HAP-1 (cell line): ENCODE measurements at regions not wholly inside any gene's neighbourhood (a gene's known extent, or its start where the extent isn't known, plus 50 kb on each side); places are given as distances from the start of the nearest gene placed in this dataset.

Experiments used
- DNase-seq, 2 experiments: peaks; one replicate each; pipeline ENCODE4 v3.0.0-alpha.2; 2016 to 2020; ENCODE audit warnings: low spot score in 2 of 2
- H3K27me3 ChIP-seq: fragments of 250-450 bp; sonication (Bioruptor Pico); 2 replicates; pipeline ENCODE4 v1.5.1; 2020; ENCODE audit warnings: low read depth, mild to moderate bottlenecking, moderate library complexity
- H3K36me3 ChIP-seq: fragments of 250-450 bp; sonication (Bioruptor Pico); replicated peaks from 2 replicates; pipeline ENCODE4 v1.5.1; 2020; ENCODE audit warnings: mild to moderate bottlenecking
- H3K4me1 ChIP-seq: fragments of 250-450 bp; sonication (Bioruptor Pico); 2 replicates; pipeline ENCODE4 v1.5.1; 2020; ENCODE audit warnings: mild to moderate bottlenecking
- H3K4me3 ChIP-seq: fragments of 250-450 bp; sonication (Bioruptor Pico); 2 replicates; pipeline ENCODE4 v1.5.1; 2020; ENCODE audit warnings: mild to moderate bottlenecking, moderate library complexity
- H3K9me3 ChIP-seq: fragments of 250-450 bp; sonication (Bioruptor Pico); 2 replicates; pipeline ENCODE4 v1.5.1; 2020; ENCODE audit warnings: mild to moderate bottlenecking, moderate library complexity
- in situ Hi-C: fragments of 300-500 bp; cut with MboI; formaldehyde crosslinking; loops from 3 replicates; pipeline ENCODE4 v1.14.3; 2020; ENCODE audit warnings: low sequenced_read_pairs, inconsistent platforms, mixed read lengths

- Histone ChIP-seq H3K9me3 (no peaks in the 10 kb centered on the region), H3K36me3 (no peaks in the 10 kb centered on the region), H3K4me1 (no peaks in the 10 kb centered on the region), H3K4me3 (no peak overlapping the region), H3K27me3 (no peaks in the 10 kb centered on the region)
- in situ Hi-C loops: no loop called here
- DNase-seq: no peak
Measured at GRCh38 chr16:52386694-52387093, 160.2 kb downstream of the TOX3 start.

- Histone ChIP-seq H3K4me1 (no peaks in the 10 kb centered on the region), H3K9me3 (no peaks in the 10 kb centered on the region), H3K36me3 (no peaks in the 10 kb centered on the region), H3K27me3 (no peaks in the 10 kb centered on the region), H3K4me3 (no peak overlapping the region)
- DNase-seq: no peak
- in situ Hi-C loops: no loop called here
Measured at GRCh38 chr16:52384378-52384777, 162.6 kb downstream of the TOX3 start.

GRCh38 chr16:52383640-52384292 is 163.2 kb downstream of the TOX3 start:
- no peak for DNase-seq
- in situ Hi-C loops: no loop called here
- H3K9me3 ChIP-seq: no peaks in the 10 kb centered on the region
- H3K36me3 ChIP-seq: no peaks in the 10 kb centered on the region
- no peak overlapping the region for H3K4me3 ChIP-seq
- no peaks in the 10 kb centered on the region for H3K4me1 ChIP-seq
- H3K27me3 ChIP-seq: no peaks in the 10 kb centered on the region

GRCh38 chr16:52383119-52383518 is 163.8 kb downstream of the TOX3 start:
- Histone ChIP-seq H3K4me3 (no peak overlapping the region), H3K36me3 (no peaks in the 10 kb centered on the region), H3K27me3 (no peaks in the 10 kb centered on the region), H3K9me3 (no peaks in the 10 kb centered on the region), H3K4me1 (no peaks in the 10 kb centered on the region)
- no peak for DNase-seq
- in situ Hi-C loops: no loop called here

DNA sequence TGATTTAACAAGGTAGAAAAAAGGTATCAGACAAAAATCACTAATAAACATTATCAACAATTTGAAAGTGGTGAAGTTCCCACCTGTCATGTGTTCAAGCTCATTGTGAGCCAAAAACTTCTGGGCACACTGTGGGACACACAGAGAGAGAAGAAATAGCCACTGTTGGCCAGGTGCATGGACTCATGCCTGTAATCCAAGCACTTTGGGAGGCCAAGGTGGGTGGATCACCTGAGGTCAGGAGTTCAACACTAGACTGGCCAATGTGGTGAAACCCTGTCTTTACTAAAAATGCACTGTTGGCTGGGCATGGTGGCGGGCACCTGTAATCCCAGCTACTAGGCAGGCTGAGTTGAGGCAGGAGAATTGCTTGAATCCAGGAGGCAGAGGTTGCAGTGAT is 167.4 kb downstream of the TOX3 start:
- in situ Hi-C loops: no loop called here
- no peak for DNase-seq

GRCh38 chr16:52376676-52377280 is 170.2 kb downstream of the TOX3 start:
- Histone ChIP-seq H3K4me1 (no peaks in the 10 kb centered on the region), H3K9me3 (no peaks in the 10 kb centered on the region), H3K4me3 (no peak overlapping the region), H3K27me3 (no peaks in the 10 kb centered on the region), H3K36me3 (no peaks in the 10 kb centered on the region)
- DNase-seq: no peak
- in situ Hi-C loops: no loop called here

More for the DNA sequence above, 167.4 kb downstream of the TOX3 start:
- no peaks in the 10 kb centered on the region for H3K9me3 ChIP-seq
- no peaks in the 10 kb centered on the region for H3K4me1 ChIP-seq
- H3K27me3 ChIP-seq: no peaks in the 10 kb centered on the region
- no peaks in the 10 kb centered on the region for H3K36me3 ChIP-seq
- no peak overlapping the region for H3K4me3 ChIP-seq

GRCh38 chr16:52372313-52372712 is 174.6 kb downstream of the TOX3 start:
- in situ Hi-C loops: no loop called here
- H3K4me1 ChIP-seq: no peaks in the 10 kb centered on the region
- H3K36me3 ChIP-seq: no peaks in the 10 kb centered on the region
- H3K27me3 ChIP-seq: no peaks in the 10 kb centered on the region
- H3K4me3 ChIP-seq: no peak overlapping the region
- no peaks in the 10 kb centered on the region for H3K9me3 ChIP-seq
- DNase-seq: no peak

DNA sequence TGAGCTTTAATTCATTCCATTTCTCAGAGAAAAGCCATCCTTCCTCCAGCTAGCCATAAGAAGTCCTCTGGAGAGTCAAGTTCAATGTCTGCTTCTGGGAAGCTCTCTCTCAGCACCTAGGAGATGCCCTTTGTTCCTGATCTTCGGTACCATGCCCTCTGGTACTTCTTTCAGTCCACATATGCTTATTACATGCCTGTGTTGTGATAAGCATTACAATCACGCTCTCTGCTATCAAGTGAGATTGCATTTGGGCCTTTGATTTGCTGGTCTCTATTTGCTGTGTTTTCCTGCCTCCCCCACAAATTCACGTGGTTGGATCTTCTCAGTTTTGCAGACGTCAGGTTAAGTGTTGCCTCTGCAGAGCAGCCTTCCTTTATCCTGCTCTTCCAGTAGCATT is 178.1 kb downstream of the TOX3 start:
- no peak for DNase-seq
- no peak overlapping the region for H3K4me3 ChIP-seq
- H3K4me1 ChIP-seq: no peaks in the 10 kb centered on the region
- in situ Hi-C loops: no loop called here
- H3K27me3 ChIP-seq: no peaks in the 10 kb centered on the region
- no peaks in the 10 kb centered on the region for H3K9me3 ChIP-seq
- H3K36me3 ChIP-seq: no peaks in the 10 kb centered on the region

- Histone ChIP-seq H3K36me3 (no peaks in the 10 kb centered on the region), H3K4me3 (no peak overlapping the region), H3K27me3 (no peaks in the 10 kb centered on the region), H3K4me1 (no peaks in the 10 kb centered on the region), H3K9me3 (no peaks in the 10 kb centered on the region)
- in situ Hi-C loops: no loop called here
- DNase-seq: no peak
Measured at GRCh38 chr16:52367821-52368220, 179.1 kb downstream of the TOX3 start.

DNA sequence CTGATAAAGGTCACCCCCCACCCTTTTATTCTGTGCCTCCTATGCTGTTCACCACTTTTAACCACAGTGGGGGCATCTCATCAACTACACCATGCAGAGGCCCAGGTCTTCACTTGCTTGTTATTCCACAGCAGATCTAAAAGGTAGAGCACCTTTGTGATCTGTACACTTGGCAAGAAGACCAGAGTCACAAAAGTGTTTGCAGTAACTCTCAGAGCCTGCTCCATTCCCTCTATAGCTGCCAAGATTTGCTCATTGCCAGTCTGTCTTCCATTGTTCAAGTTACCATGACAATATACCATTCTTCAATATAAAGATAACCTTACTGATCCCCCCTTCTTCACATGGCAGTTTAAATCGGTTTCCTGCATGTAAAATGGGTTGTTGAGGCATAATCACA is 180.0 kb downstream of the TOX3 start:
- H3K27me3 ChIP-seq: no peaks in the 10 kb centered on the region
- in situ Hi-C loops: no loop called here
- no peak overlapping the region for H3K4me3 ChIP-seq
- H3K9me3 ChIP-seq: no peaks in the 10 kb centered on the region
- no peaks in the 10 kb centered on the region for H3K4me1 ChIP-seq
- H3K36me3 ChIP-seq: no peaks in the 10 kb centered on the region
- no peak for DNase-seq

DNA sequence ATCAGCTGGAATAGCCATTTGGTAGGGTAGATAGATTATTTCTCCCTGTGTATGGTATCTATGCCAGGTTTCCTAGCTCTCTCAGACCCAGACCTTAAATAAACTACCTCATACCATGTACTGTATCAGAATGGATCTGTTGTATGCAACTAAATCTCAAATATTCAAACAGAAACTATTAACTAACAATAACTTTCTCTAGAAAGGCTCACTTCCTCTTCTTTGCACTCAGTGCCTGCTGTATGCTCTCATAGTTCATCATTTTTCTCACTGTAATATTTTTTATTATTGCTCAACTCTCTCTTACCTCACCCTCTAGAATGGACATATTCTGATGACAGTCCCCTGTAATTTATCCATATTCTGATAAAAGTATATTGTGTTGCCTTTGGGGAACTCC is 182.4 kb downstream of the TOX3 start:
- Histone ChIP-seq H3K27me3 (no peaks in the 10 kb centered on the region), H3K4me1 (no peaks in the 10 kb centered on the region), H3K36me3 (no peaks in the 10 kb centered on the region), H3K9me3 (no peaks in the 10 kb centered on the region), H3K4me3 (no peak overlapping the region)
- in situ Hi-C loops: no loop called here
- no peak for DNase-seq

GRCh38 chr16:52363082-52363481 is 183.9 kb downstream of the TOX3 start:
- in situ Hi-C loops: no loop called here
- Histone ChIP-seq H3K27me3 (no peaks in the 10 kb centered on the region), H3K9me3 (no peaks in the 10 kb centered on the region), H3K4me3 (no peak overlapping the region), H3K36me3 (no peaks in the 10 kb centered on the region), H3K4me1 (no peaks in the 10 kb centered on the region)
- no peak for DNase-seq

DNA sequence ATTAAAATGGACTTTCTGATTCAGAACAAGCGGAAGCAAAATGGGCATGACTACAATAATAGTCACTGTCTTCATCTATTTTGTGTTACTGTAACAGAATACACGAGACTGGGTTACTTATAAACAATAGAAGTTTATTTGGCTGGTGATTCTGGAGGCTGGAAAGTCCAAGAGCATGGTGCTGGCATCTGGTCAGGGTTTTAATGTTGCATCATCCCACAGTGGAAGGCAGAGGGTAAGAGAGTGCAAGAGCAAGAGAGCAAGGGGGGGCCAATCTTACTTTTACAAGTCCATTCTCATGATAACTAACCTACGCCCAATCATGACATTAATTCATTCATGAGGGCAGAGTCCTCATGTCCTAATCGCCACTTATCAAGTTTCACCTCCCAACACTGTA is 189.2 kb downstream of the TOX3 start:
- H3K9me3 ChIP-seq: 0 out of 2 replicates have a peak, but pooled peaks cover 2% of the 10 kb centered on the region
- no peak for DNase-seq
- in situ Hi-C loops: no loop called here
- H3K4me3 ChIP-seq: no peak overlapping the region
- no peaks in the 10 kb centered on the region for H3K4me1 ChIP-seq
- H3K27me3 ChIP-seq: no peaks in the 10 kb centered on the region
- no peaks in the 10 kb centered on the region for H3K36me3 ChIP-seq

GRCh38 chr16:52353249-52353648 is 193.7 kb downstream of the TOX3 start:
- Histone ChIP-seq H3K9me3 (0 out of 2 replicates have a peak, but pooled peaks cover 2% of the 10 kb centered on the region), H3K27me3 (no peaks in the 10 kb centered on the region), H3K36me3 (no peaks in the 10 kb centered on the region), H3K4me1 (no peaks in the 10 kb centered on the region), H3K4me3 (no peak overlapping the region)
- in situ Hi-C loops: no loop called here
- DNase-seq: no peak

- no peaks in the 10 kb centered on the region for H3K36me3 ChIP-seq
- H3K4me3 ChIP-seq: no peak overlapping the region
- no peaks in the 10 kb centered on the region for H3K9me3 ChIP-seq
- H3K4me1 ChIP-seq: no peaks in the 10 kb centered on the region
- in situ Hi-C loops: no loop called here
- DNase-seq: no peak
- no peaks in the 10 kb centered on the region for H3K27me3 ChIP-seq
Measured at GRCh38 chr16:52351451-52351850, 195.5 kb downstream of the TOX3 start.
